ENCODE measurements at regions not wholly inside any gene's neighbourhood (a gene's known extent, or its start where the extent isn't known, plus 50 kb on each side); places are given as distances from the start of the nearest gene placed in this dataset.

- TF ChIP-seq CTCF (conservative IDR thresholded peaks at IDR 0.05 in 1 of 2, IDR thresholded peaks at IDR 0.05 in 1 of 2; ENCODE audit: extremely low read depth in 1 of 2, insufficient read depth in 1 of 2, low read depth in 1 of 2, low read length in 2 of 2) (no peak), EZH2 (IDR thresholded peaks at IDR 0.05; ENCODE audit: borderline replicate concordance, low read length) (no peak)
Measured at GRCh38 chr6:165718491-165718891, 55.5 kb upstream of the PDE10A start.

Data from mammary epithelial cell (primary cell).